IMR-90 (cell line): ENCODE measurements at regions not wholly inside any gene's neighbourhood (a gene's known extent, or its start where the extent isn't known, plus 50 kb on each side); places are given as distances from the start of the nearest gene placed in this dataset.

Experiments
- ATAC-seq: fragments of 200-7000 bp; cut with Tn5 transposase; 2 replicates; pipeline ENCODE4 v1.9.1; 2020; ENCODE audit warnings: low read depth, mild to moderate bottlenecking, moderate library complexity
- BruUV-seq: library from RNA; stranded (reverse); fragments of 400-500 nt; replicated peaks from 2 replicates; lab custom pipeline; 2021; lab: Mats Ljungman, UMichigan
- CTCF ChIA-PET: fragments of 300-600 bp; formaldehyde crosslinking; extraction: SDS; loops from one replicate; lab custom pipeline; 2021; ENCODE audit warnings: antibody characterized with exemption; lab: Yijun Ruan, JAX
- POLR2A ChIA-PET: fragments of 300-600 bp; sonication (Branson Sonifier 250); formaldehyde crosslinking; loops from one replicate; lab custom pipeline; 2022; ENCODE audit warnings: antibody characterized with exemption; ENCODE audit not compliant: unreplicated experiment; lab: Charles Lee
- DNase-seq: peaks from one replicate; pipeline ENCODE4 v3.0.0; 2013
- H2AFZ ChIP-seq: replicated peaks from 2 replicates; pipeline ENCODE3; 2013; ENCODE audit warnings: low read length, mild to moderate bottlenecking; ENCODE audit not compliant: poor library complexity
- H2AK5ac ChIP-seq: 2 replicates; pipeline ENCODE4 v1.6.1; 2013; ENCODE audit warnings: low read depth, low read length, inconsistent platforms
- H2AK9ac ChIP-seq: replicated peaks from 2 replicates; pipeline ENCODE3; 2013; ENCODE audit warnings: mild to moderate bottlenecking, low read depth, low read length, moderate library complexity; ENCODE audit not compliant: poor library complexity
- H2BK120ac ChIP-seq: 2 replicates; pipeline ENCODE4 v1.6.1; 2013; ENCODE audit warnings: low read depth, low read length, inconsistent platforms
- H2BK15ac ChIP-seq: 3 replicates; pipeline ENCODE4 v1.6.1; 2013; ENCODE audit warnings: low read depth, low read length, inconsistent platforms
- H2BK20ac ChIP-seq: 2 replicates; pipeline ENCODE4 v1.6.1; 2013; ENCODE audit warnings: low read depth, mild to moderate bottlenecking, inconsistent platforms, low read length, moderate library complexity
- H2BK5ac ChIP-seq: 2 replicates; pipeline ENCODE4 v1.6.1; 2013; ENCODE audit warnings: mild to moderate bottlenecking, low read depth, low read length, inconsistent platforms; ENCODE audit not compliant: poor library complexity, severe bottlenecking
- H3K14ac ChIP-seq: replicated peaks from 2 replicates; pipeline ENCODE4 v1.6.1; 2013; ENCODE audit warnings: low read depth, low read length, inconsistent platforms
- H3K18ac ChIP-seq: 2 replicates; pipeline ENCODE4 v1.6.1; 2013; ENCODE audit warnings: low read depth, low read length, control low read depth
- H3K23ac ChIP-seq: 2 replicates; pipeline ENCODE4 v1.6.1; 2013; ENCODE audit warnings: low read depth, low read length, inconsistent platforms
- H3K27ac ChIP-seq: 2 replicates; pipeline ENCODE4 v1.5.1; 2013; ENCODE audit warnings: mild to moderate bottlenecking, control low read depth, low read length; ENCODE audit not compliant: insufficient read depth
- H3K27me3 ChIP-seq: 2 replicates; pipeline ENCODE4 v1.6.1; 2013; ENCODE audit warnings: low read length; ENCODE audit not compliant: control insufficient read depth, insufficient read depth
- H3K36me3 ChIP-seq: 2 replicates; pipeline ENCODE4 v1.6.1; 2013; ENCODE audit warnings: low read length, mixed read lengths; ENCODE audit not compliant: control insufficient read depth, insufficient read depth
- H3K4ac ChIP-seq: 2 replicates; pipeline ENCODE4 v1.6.1; 2013; ENCODE audit warnings: low read depth, low read length, inconsistent platforms
- H3K4me1 ChIP-seq: 2 replicates; pipeline ENCODE4 v1.6.1; 2013; ENCODE audit warnings: low read length, mixed read lengths; ENCODE audit not compliant: control insufficient read depth, insufficient read depth
- H3K4me2 ChIP-seq: 2 replicates; pipeline ENCODE4 v1.6.1; 2013; ENCODE audit warnings: low read depth, mild to moderate bottlenecking, control low read depth, low read length, moderate library complexity
- H3K4me3 ChIP-seq: 2 replicates; pipeline ENCODE4 v1.5.1; 2013; ENCODE audit warnings: low read depth, mild to moderate bottlenecking, control low read depth, low read length, moderate library complexity; ENCODE audit not compliant: insufficient read depth
- H3K56ac ChIP-seq: 2 replicates; pipeline ENCODE4 v1.6.1; 2013; ENCODE audit warnings: low read length, inconsistent platforms; ENCODE audit not compliant: insufficient read depth; ENCODE audit errors: extremely low read depth
- H3K79me1 ChIP-seq, 2 experiments: 2 replicates each; pipeline ENCODE4 v1.6.1; 2013; ENCODE audit warnings: low read length in 2 of 2, inconsistent platforms in 1 of 2, low read depth in 1 of 2
- H3K9ac ChIP-seq: 2 replicates; pipeline ENCODE4 v1.6.1; 2013; ENCODE audit warnings: low read depth, low read length, control low read depth
- H3K9me1 ChIP-seq: 2 replicates; pipeline ENCODE4 v1.6.1; 2013; ENCODE audit warnings: low read length, inconsistent platforms; ENCODE audit not compliant: insufficient read depth
- H3K9me3 ChIP-seq: 2 replicates; pipeline ENCODE4 v1.6.1; 2013; ENCODE audit warnings: low read length; ENCODE audit not compliant: control insufficient read depth, insufficient read depth
- H4K20me1 ChIP-seq: 2 replicates; pipeline ENCODE4 v1.6.1; 2013; ENCODE audit warnings: low read length, inconsistent platforms; ENCODE audit not compliant: insufficient read depth
- H4K5ac ChIP-seq: 2 replicates; pipeline ENCODE4 v1.6.1; 2013; ENCODE audit warnings: mild to moderate bottlenecking, low read depth, low read length, control low read depth
- H4K8ac ChIP-seq, 2 experiments: 2 replicates each; pipeline ENCODE4 v1.6.1; 2013; ENCODE audit warnings: low read depth in 2 of 2, low read length in 2 of 2, control low read depth in 1 of 2, inconsistent platforms in 1 of 2
- H4K91ac ChIP-seq: 2 replicates; pipeline ENCODE4 v1.6.1; 2013; ENCODE audit warnings: low read depth, low read length, inconsistent platforms; ENCODE audit not compliant: insufficient read depth
- BHLHE40 ChIP-seq: fragments of 150-350 bp; IDR thresholded peaks from 2 replicates; pipeline ENCODE4 v1.6.1; 2016; ENCODE audit warnings: mild to moderate bottlenecking, low read depth, low read length
- CEBPB ChIP-seq: IDR thresholded peaks from 2 replicates; pipeline ENCODE4 v1.6.1; 2012; ENCODE audit warnings: low read depth, low read length, improper control_type of control experiment
- CHD1 ChIP-seq: IDR thresholded peaks from 2 replicates; pipeline ENCODE4 v1.6.1; 2012; ENCODE audit warnings: low read depth, low read length, improper control_type of control experiment
- FOS ChIP-seq: fragments of 150-350 bp; IDR thresholded peaks from 2 replicates; pipeline ENCODE4 v1.6.1; 2016; ENCODE audit warnings: low read depth, low read length
- MAZ ChIP-seq: IDR thresholded peaks from 2 replicates; pipeline ENCODE4 v1.6.1; 2012; ENCODE audit warnings: low read depth, mild to moderate bottlenecking, low read length, improper control_type of control experiment, moderate library complexity, borderline replicate concordance
- NFE2L2 ChIP-seq: fragments of 150-350 bp; IDR thresholded peaks from 2 replicates; pipeline ENCODE4 v1.6.1; 2016; ENCODE audit warnings: low read depth, mild to moderate bottlenecking, low read length
- RAD21 ChIP-seq: IDR thresholded peaks from 2 replicates; pipeline ENCODE4 v1.6.1; 2012; ENCODE audit warnings: low read length, improper control_type of control experiment
- RCOR1 ChIP-seq: IDR thresholded peaks from 2 replicates; pipeline ENCODE4 v1.6.1; 2012; ENCODE audit warnings: mild to moderate bottlenecking, low read length, improper control_type of control experiment; ENCODE audit not compliant: insufficient replicate concordance
- RFX5 ChIP-seq: IDR thresholded peaks from 2 replicates; pipeline ENCODE4 v1.8.0; 2012; ENCODE audit warnings: low read depth, mild to moderate bottlenecking, low read length, moderate library complexity
- SMC3 ChIP-seq: fragments of 150-350 bp; IDR thresholded peaks from 2 replicates; pipeline ENCODE4 v1.6.1; 2016; ENCODE audit warnings: low read depth, mild to moderate bottlenecking, antibody characterized with exemption, low read length, moderate library complexity
- USF2 ChIP-seq: fragments of 150-350 bp; IDR thresholded peaks from 2 replicates; pipeline ENCODE4 v1.6.1; 2017; ENCODE audit warnings: mild to moderate bottlenecking, antibody characterized with exemption, low read length, low read depth
- WGBS, 2 experiments: methylation state at CpG; one replicate each; pipeline versions ENCODE4 v1.1.5 to v1.1.7; 2013; ENCODE audit warnings: missing lambda C conversion rate in 2 of 2; ENCODE audit not compliant: insufficient read length in 1 of 2; ENCODE audit errors: extremely low coverage in 2 of 2; 5-methylcytosine and 5-hydroxymethylcytosine counted together
- dilution Hi-C: fragments of 300-500 bp; cut with HindIII; formaldehyde crosslinking; loops from one replicate; pipeline ENCODE4 v1.14.3; 2018; ENCODE audit warnings: low sequenced_read_pairs; ENCODE audit not compliant: unreplicated experiment
- in situ Hi-C: fragments of 300-500 bp; cut with MboI; formaldehyde crosslinking; loops from 3 replicates; pipeline ENCODE4 v1.14.3; 2019; ENCODE audit warnings: low sequenced_read_pairs, inconsistent platforms, mixed read lengths
- intact Hi-C: fragments of 100-400 bp; cut with micrococcal nuclease; formaldehyde crosslinking; loops from 2 replicates; pipeline ENCODE4 v1.10.0; 2022
- TF ChIP-seq, protein P1 (sequence below): fragments of 150-350 bp; IDR thresholded peaks from 2 replicates; pipeline ENCODE4 v1.6.1; 2016; ENCODE audit warnings: low read depth, mild to moderate bottlenecking, low read length, moderate library complexity, borderline replicate concordance
- TF ChIP-seq, protein P2 (sequence below): conservative IDR thresholded peaks from 2 replicates; pipeline ENCODE4 v1.5.1; 2012; ENCODE audit warnings: mild to moderate bottlenecking, low read depth, low read length, improper control_type of control experiment

DNA sequence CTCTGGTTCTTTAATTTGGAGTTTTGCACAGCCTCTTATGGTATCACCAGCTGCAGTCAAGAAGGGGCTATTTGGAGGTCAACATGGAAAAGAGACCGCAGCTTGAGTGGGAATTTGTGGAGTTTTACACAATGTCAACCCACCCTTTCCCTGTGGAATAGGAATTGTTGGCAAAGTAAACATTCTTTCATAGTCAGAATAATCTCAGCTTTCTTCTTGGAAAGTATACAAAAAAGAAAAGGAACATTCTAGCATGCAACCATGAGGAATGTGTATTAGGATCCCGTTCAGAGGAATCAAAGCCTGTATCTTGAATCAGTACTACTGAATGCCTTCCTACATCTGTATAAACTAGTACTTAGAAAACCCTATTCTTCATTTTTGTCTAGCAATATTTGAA, 107.6 kb downstream of the LURAP1L start:
- H3K36me3 ChIP-seq = no peaks in the 10 kb centered on the region
- intact Hi-C loops (loop anchor here (1.0 to 5.0 kb wide), 2 partner anchors 64 to 90 kb away; no protein-coding TSS in a partner anchor), dilution Hi-C loops (no loop called here), in situ Hi-C loops (loop anchor here (5.0 kb wide), 1 partner anchor 160 kb away; no protein-coding TSS in a partner anchor)
- H3K4me1 ChIP-seq = peaks cover 7% of the 10 kb centered on the region
- TF ChIP-seq CEBPB = no peak
- TF ChIP-seq RFX5 = no peak
- TF ChIP-seq NFE2L2 = no peak
- no peak for TF ChIP-seq MAZ
- TF ChIP-seq SMC3 = no peak
- TF ChIP-seq, protein P1, sequence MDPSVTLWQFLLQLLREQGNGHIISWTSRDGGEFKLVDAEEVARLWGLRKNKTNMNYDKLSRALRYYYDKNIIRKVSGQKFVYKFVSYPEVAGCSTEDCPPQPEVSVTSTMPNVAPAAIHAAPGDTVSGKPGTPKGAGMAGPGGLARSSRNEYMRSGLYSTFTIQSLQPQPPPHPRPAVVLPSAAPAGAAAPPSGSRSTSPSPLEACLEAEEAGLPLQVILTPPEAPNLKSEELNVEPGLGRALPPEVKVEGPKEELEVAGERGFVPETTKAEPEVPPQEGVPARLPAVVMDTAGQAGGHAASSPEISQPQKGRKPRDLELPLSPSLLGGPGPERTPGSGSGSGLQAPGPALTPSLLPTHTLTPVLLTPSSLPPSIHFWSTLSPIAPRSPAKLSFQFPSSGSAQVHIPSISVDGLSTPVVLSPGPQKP = no peak
- TF ChIP-seq RAD21 = no peak
- TF ChIP-seq CHD1 = no peak
- TF ChIP-seq USF2 = no peak
- TF ChIP-seq FOS = no peak
- TF ChIP-seq, protein P2, sequence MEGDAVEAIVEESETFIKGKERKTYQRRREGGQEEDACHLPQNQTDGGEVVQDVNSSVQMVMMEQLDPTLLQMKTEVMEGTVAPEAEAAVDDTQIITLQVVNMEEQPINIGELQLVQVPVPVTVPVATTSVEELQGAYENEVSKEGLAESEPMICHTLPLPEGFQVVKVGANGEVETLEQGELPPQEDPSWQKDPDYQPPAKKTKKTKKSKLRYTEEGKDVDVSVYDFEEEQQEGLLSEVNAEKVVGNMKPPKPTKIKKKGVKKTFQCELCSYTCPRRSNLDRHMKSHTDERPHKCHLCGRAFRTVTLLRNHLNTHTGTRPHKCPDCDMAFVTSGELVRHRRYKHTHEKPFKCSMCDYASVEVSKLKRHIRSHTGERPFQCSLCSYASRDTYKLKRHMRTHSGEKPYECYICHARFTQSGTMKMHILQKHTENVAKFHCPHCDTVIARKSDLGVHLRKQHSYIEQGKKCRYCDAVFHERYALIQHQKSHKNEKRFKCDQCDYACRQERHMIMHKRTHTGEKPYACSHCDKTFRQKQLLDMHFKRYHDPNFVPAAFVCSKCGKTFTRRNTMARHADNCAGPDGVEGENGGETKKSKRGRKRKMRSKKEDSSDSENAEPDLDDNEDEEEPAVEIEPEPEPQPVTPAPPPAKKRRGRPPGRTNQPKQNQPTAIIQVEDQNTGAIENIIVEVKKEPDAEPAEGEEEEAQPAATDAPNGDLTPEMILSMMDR = no peak
- TF ChIP-seq BHLHE40 = no peak
- TF ChIP-seq RCOR1 = no peak
- peak overlapping the region; percentile 72 for H3K23ac ChIP-seq
- H4K20me1 ChIP-seq = no peaks in the 10 kb centered on the region
- no peaks in the 10 kb centered on the region for H3K79me1 ChIP-seq
- peak overlapping the region; percentile 93 for H3K18ac ChIP-seq
- H3K9me1 ChIP-seq = no peaks in the 10 kb centered on the region
- no TSS peak for BruUV-seq
- H2BK15ac ChIP-seq = 0 out of 3 replicates have a peak overlapping the region, but pooled peaks have one; percentile 12
- ChIA-PET POLR2A (interaction anchor here (0.6 to 1.2 kb wide), 2 partner anchors 41 to 106 kb away, joined by 3 to 4 read pairs; no protein-coding TSS in a partner anchor), CTCF (interaction anchor here (1.0 to 1.2 kb wide), 3 partner anchors 64 to 180 kb away, joined by 3 to 4 read pairs (median 3); no protein-coding TSS in a partner anchor)
- peak overlapping the region; percentile 70 for H3K56ac ChIP-seq
- peak; percentile 72 for DNase-seq
- H3K9ac ChIP-seq = no peak overlapping the region
- peak overlapping the region; percentile 85 for H2BK120ac ChIP-seq
- no peak overlapping the region for H3K4me3 ChIP-seq
- H2AFZ ChIP-seq = no peak overlapping the region
- peak overlapping the region; percentile 99 for H3K27ac ChIP-seq
- H2BK5ac ChIP-seq = peak overlapping the region; percentile 87
- ATAC-seq = peak; percentile 69
- no peaks in the 10 kb centered on the region for H3K9me3 ChIP-seq
- peak overlapping the region; percentile 58 for H4K5ac ChIP-seq
- H2BK20ac ChIP-seq = peak overlapping the region; percentile 70
- peak overlapping the region; percentile 18; the same call in 1 of the 2 replicates for H3K4me2 ChIP-seq
- peak overlapping the region; percentile 67; the same call in 1 of the 2 replicates for H3K14ac ChIP-seq
- no peak overlapping the region for H2AK9ac ChIP-seq
- no CpG with 5 or more reads among the region's 2 CpGs for WGBS, 2 experiments
- no peaks in the 10 kb centered on the region for H3K27me3 ChIP-seq
- H2AK5ac ChIP-seq = no peak overlapping the region
- H4K8ac ChIP-seq = peak overlapping the region in 1 of 2 experiments; percentile 60; a peak in 2 of 4 replicates
- H3K4ac ChIP-seq = peak overlapping the region; percentile 59
- peak overlapping the region; percentile 69 for H4K91ac ChIP-seq
